HG03159 (cell line): ENCODE measurements at regions not wholly inside any gene's neighbourhood (a gene's known extent, or its start where the extent isn't known, plus 50 kb on each side); places are given as distances from the start of the nearest gene placed in this dataset.
"Not testable (repeated sequence)": the region's sequence is repeated elsewhere in the genome, so short reads cannot be mapped to it uniquely, and the experiment has no call there.

ENCODE experiments used
- ATAC-seq: cut with Tn5 transposase; IDR thresholded peaks from one replicate; pipeline ENCODE4 v1.9.1; 2021; ENCODE audit warnings: mild to moderate bottlenecking, moderate library complexity; ENCODE audit not compliant: unreplicated experiment

DNA sequence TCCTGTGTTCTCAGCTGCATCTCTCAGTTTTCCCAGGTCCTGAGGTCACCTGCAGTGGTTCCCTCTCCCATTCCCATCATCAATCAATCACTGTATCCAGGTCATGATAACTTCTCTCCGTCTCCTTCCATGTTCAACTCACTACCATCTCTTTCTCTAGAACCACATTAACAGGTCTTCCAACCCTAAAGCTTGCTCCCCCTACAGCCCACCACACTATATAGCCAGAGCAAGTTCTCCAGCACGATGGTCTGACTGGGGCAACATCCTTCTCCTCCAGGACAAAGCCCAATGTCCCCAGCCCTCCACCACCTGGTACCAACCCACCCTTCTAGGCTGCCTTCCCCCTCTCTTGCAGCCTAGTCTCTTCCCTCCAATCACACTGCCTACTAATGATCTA lies 241.6 kb downstream of the CDK5RAP2 start:
- ATAC-seq: no peak

DNA sequence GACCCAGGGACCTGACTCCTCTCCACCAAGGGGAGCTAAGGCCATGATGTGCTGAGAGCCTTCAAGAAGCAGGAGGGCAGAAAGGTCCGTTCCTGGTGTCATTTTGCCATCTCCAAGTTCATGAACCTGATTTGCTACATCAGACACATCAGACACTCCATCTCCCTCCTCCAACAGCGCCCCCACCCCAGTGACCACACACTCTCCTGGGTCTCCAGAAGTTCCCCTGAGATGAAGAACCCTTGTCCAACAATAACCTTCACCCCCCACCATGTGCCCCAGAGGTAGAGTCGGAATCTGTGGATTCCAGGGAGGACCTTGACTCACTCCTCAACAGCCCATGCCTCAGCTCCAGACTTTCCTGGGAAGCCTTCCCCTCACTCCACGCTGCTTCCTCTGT lies 242.8 kb downstream of the CDK5RAP2 start:
- ATAC-seq: no peak

DNA sequence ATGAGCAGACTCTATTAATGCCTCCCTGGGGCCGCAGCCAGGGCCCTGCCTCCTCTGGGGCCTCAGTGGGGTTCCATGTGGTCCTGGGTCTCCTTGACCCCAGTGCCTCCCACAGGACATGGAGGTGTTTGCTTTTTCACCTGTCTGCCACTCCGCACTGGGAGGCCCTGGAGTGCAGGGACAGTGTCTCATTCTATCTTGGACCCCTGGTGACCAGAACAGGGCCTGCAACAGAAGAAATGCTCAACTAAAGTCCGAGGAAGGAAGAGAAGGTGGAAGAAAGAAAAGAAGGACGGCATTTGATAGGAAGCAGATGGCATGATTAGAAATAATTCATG lies 243.2 kb downstream of the CDK5RAP2 start:
- ATAC-seq: no peak

DNA sequence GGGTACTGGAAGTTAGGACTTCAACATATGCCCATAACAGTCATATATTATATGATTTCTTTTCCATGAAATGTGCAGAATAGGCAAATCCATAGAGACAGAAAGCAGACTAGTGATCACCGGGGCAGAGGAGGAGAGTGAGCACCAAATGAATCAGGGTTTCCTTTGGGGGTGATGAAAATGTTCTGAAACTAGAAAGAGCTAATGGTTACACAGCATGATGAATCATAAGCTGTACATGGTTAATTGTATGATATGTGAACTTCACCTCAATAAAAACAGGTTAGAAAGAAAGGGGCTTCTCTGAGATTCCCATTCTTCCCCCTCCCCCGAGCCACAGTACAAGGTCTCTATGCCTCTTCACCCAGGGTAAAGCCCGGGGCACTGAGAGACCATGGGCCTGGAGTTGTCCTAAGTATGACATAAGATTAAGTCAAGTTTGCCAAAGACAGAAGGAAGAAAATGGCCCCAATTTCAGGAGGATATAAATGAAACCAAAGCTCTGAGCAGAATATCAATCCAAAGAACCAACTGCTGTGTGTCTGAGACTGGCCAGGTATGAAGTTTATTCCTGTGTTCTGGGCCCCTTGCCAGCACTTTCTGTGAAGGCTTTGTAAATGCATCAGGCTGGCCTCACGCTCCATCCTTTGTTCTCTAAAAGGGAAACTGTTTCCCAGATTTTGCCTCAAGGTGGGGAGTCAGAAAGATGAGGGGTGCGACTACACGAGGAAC lies 243.8 kb downstream of the CDK5RAP2 start:
- no peak for ATAC-seq

DNA sequence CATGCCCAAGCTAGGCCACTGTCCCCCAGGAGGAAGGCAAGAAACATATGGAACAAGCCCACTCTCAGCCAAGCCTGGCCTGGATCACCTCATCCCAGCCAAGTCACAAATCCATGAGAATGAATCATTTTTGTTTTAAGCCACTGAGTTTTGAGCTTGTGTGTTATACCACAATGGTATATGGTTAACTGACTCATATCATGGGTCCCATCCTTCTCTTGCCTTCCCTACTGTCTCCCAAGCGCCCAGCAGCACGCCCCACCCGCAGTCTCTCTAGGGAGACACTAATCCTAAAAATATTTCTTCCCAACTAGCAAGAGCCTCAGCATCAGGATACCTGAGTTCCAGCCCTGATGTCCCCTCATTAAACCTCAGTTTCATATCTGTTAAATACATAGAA lies 248.1 kb downstream of the CDK5RAP2 start:
- ATAC-seq: no peak

DNA sequence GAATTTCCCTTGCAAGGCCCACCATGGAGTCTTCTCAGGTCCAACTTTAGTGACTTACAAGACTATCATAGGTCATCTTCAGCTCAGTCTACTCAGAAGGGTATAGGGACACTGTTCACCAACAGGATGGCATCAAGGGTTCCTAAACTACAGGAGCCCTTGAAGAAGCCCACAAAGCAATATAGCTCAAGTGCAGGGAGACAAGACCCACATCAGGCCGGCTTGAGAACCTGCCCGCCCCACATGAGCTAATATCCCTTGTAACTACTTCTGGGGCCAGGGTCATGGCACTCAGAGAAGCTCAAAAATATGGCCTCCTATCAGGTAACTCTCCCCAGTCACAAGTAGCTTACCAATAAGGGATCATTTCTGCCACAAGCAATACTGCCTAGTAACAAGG lies 249.9 kb downstream of the CDK5RAP2 start:
- ATAC-seq: no peak

DNA sequence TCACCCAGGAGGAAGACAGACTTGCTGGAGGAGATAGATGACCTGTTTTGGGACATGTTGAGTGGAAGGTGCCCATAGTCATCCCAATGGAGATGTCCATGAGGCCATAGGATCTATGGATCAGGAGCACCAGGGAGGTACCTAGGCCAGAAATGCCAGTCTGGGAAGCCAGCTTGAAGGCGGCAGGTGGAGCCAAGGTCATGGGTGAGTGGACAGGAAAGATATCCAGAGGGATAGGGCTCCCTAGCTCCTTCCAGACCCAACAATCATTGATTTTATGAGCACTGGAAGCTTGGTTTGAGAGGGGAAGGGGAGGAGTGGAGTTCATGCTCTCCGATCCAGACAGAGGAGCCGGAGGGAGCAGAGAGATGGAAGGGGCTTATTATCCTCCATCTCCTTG lies 252.6 kb downstream of the CDK5RAP2 start:
- no peak for ATAC-seq

DNA sequence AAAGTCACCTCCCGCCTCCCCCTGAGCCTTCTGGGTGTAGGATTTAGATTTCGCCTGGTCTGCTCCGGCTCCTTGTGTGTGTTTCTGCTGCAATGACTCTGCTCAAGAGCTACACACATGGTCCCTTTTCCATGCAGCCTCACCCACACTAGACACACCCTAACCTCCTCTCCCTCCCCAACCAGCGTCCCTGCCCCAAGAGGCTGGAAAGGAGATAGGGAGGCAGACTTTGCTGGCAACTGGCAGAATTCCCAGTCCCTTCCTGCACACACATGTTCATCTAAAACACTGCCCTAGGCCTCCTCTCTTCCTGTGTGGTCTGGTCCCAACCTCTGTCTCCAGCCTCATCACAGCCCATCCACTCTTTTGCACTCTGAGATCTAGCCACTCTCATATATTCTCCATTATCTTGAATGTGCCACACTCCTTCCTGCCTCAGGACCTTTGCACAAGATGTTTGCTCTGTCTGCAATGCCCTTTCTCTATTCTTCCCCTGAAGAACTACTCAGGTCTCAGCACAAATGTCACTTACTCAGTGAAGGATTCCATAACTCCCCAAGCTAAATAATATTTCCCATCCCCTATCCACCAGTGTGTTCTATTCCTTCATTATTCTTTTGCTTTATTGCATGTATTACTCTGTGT lies 253.8 kb downstream of the CDK5RAP2 start:
- no peak for ATAC-seq

DNA sequence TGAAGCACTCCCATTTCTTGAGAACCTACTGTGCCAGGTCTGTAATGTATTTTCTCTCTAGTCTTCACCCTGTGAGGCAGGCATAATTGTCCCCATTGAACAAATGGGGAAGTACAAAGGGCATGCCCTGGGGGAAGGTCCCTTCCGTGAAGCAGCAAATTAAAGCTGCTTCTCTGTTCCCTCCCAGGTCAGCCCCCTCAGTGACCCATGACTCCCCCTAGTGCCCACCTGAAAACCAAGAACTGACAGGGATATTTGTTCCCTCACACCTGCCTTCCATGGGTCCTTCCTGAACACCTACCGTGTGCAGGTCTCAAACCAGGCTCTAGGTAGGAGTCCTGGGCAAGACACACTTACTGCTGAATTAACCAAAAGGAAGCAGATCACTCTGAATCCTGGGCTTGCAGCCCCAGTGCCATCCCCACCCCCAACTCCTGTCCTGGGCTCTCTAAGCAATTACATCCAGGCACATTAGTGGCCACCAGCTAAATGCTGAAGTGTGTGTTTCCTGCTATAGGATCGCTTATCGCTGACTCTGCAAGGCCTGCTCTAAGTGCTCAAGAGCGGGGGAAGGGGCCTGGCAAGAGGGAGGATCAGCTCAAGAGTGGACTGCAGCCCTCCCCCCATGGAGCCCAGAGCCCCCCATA lies 254.8 kb downstream of the CDK5RAP2 start:
- ATAC-seq: no peak

DNA sequence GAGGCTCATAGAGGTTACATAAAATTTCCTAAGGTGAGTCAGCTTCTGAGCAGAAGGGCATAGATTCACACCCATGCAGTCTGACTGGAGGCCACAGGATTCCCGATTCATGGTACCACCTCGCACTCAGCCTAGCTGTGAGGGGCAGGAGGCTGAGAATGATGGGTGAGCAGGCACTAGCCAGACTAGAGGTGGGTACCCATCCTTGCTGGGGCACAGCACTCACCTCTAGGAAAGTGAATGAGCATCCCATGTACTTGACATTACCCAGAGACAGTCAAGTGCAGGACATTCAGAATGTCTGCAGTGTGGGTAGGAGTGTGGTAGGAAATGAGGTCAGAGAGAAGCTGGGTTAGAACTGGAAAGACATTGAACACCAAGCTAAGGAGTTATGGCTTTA lies 255.5 kb downstream of the CDK5RAP2 start:
- ATAC-seq: no peak

DNA sequence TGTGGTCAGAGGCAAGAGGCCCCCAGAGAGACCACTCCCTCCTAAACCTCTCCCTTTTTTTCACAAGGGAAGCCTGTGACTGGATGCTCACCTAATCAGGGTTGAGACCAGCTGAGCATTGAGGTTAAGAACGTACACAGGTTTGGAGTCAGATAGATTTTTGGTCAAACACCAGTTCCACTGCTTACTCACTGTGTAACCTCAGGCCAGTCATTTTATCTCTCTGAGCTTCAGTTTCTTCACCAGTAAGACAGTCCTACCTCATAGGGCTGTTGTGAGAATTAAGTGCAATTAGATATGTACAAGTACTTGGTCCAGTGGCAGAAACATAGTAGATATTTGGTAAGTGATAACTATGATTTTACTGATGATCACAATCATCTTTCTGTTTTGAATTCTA lies 256.8 kb downstream of the CDK5RAP2 start:
- no peak for ATAC-seq

DNA sequence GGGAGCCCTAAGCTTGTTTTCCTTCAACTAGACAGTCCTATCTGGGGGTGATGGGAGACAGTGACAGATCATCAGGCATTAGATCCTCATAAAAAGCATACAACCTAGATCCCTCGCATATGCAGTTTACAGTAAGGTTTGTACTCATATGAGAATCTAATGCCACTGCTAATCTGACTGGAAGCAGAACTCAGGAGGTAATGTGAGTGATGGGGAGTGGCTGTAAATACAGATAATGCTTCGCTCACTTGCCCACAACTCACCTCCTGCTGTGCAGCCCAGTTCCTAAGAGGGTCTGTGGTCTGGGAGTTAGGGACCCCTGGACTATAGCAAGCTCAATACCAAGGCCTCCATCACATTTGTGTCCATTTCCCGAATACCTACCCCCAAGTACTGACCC lies 260.5 kb downstream of the CDK5RAP2 start:
- no peak for ATAC-seq

DNA sequence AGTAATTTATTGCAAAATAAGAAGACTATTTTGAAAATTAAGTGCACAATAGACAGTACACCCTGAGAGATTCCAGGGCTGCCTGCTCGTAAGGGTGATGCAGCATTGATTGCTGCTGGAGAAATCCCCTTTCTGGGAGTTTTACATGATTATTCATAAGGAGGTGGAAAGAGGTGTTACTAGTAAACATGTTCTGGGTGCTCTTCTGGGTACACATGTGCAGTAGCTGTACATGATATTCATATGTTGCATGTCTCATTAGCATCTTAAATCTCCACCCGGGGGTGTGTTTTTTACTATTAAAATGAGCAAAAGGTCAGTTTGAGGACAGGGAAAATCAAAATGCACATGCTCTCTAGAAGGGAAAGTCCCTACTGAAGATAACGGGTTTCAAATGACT lies 264.8 kb downstream of the CDK5RAP2 start:
- ATAC-seq: no peak

DNA sequence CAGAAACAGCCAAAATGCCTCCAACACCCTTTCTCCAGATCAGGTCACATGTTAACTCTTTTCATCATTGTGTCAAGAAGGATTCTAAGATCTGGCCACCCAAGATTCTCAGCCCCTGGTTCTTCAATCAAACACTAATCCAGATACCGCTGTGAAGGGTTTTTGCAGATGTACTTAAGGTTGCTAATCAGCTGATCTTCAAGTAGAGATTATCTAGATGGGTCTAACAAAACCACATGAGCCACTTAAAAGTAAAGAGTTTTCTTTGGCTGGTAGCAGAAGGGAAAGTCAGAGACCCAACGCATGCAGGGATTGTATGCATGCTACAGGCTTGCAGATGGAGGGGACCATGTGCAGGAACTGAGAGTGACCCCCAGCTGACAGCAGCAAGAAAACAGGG lies 267.9 kb downstream of the CDK5RAP2 start:
- ATAC-seq: no peak

DNA sequence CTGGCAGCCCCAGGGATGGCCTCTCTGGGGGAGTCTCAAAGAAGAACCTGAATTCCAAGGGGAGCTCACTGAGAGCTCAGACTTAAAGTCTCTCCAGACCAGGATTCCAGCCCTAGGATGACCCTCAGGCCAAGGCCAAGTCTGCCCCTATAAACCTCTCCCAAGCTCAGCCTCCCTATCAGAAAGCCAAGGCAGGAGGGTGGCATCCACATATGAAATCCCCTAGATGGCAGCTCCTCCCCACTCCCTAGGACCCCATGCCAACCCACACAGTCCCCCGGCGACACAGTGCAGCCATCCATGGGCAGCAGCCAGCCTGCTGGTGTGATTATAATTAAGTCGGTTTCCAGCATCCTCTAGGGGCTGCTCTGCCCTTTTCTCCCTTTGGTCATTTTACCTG lies 269.9 kb downstream of the CDK5RAP2 start:
- no peak for ATAC-seq

DNA sequence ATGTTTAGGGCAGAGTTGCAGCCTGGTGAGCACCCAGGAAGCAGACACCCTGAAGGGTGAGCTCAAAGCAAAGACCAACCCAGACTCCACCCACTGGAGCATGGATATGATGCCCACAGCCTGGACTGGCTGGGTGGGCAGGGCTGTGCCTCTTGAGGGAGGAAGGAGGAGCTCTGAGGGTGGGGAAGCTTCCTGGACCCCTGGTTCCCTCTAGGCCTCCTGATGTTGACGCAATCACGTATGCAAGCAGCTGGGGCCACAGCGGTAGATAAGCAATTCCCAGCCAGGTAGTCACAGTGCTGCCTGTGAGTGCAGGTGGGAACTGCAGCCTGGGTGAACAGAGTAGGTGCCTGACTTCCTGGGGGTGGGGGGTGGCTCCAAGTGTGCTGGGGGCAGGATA lies 271.5 kb downstream of the CDK5RAP2 start:
- no peak for ATAC-seq

DNA sequence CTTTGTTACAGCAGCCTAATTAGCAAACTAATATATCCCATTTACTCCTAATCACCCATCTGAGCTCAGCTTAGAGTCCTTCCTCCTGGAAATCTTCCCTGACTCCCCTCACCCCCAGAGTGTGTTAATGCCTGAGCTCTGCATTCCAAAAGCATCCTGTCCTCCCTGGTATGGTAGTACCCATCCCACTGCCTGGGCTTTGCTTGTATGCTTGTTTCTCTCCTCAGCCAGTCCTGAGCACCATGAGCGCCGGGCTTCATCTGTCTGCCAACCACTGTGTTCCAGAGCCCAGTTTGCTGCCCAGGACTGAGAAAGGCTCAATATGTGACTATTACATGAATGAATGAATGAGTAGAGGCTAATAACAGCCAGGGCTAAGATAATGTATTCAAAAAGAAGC lies 272.4 kb downstream of the CDK5RAP2 start:
- ATAC-seq: no peak

DNA sequence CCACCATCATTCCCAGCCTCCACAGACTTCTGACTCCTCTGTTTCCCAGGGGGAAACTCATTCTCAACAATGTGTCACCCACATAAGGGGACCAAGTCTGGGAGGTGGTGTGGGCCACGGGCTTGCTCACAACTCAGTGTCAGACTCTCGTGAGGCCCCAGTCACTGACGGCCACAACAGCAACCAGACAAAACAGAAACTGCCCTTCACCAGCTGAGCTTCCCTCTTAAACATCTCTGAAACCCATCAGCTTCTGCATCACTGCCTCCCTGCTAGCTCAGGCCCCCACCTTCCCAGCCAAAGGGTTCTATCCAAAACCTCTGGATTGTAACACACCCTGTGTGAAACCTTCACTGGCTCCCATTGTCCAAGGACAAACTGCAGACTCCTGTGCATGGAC lies 273.4 kb downstream of the CDK5RAP2 start:
- ATAC-seq: no peak

DNA sequence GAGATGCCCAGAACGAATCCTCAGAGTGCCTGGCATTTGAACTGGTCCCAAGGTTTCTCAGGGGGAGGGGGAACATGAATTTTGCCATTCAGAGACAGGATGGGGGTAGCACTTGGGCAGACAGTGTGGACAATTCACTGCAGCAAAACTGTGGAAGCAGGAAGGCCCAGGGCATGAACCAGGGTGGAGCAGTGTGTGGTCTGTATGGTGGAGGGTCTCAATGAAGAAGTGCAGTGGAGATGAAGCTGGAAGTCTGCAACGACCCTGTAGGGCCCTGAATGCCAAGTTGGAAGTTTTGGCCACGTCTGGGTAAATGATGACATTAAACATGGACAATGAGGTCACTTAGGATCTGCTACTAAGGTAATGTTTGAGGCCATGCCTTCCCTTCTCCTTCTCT lies 273.9 kb downstream of the CDK5RAP2 start:
- ATAC-seq: no peak

DNA sequence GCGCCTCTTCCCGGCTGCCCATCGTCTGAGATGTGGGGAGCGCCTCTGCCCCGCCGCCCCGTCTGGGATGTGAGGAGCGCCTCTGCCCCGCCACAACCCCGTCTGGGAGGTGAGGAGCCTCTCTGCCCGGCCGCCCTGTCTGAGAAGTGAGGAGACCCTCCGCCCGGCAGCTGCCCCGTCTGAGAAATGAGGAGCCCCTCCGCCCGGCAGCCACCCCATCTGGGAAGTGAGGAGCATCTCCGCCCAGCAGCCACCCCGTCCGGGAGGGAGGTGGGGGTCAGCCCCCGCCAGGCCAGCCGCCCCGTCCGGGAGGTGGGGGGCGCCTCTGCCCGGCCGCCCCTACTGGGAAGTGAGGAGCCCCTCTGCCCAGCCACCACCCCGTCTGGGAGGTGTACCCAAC lies 275.1 kb downstream of the CDK5RAP2 start:
- not testable (repeated sequence) for ATAC-seq

DNA sequence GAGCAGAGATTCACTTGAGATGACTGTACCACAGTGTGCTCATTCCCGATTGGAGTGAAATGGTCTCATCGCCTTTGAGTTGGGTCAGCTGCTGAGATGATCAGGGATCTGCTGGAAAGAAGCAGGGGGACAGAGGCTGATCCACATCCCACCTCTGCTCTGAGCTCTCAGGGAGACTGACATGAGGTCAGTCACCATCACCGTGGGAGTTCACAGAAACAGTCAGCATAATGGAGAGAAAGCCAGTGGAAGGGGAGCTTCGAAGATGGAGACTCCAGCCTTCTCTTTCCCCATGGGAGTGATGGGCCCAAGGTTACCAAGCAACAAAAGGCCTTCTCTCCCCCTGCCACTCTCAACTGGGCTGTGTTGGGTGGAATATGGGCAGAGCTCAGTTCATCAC lies 276.4 kb downstream of the CDK5RAP2 start:
- no peak for ATAC-seq

DNA sequence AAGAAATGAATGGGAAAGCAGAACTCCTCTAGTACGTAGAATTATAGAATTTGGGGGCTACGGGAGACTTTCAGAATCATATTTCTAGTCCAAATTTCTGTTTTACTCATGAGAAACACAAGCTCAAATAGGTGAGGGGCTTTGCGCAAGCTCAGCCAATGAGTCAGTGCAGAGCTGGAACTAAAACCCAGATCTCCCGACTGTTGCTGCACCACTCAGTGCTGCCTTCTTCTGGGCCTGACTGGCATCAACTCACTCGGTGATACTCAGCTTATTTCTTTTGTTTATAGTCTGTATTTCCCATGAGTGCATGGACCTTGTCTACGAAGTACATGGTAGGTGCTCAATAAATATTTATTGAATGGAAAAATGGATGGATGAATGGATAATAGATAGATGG lies 280.2 kb downstream of the CDK5RAP2 start:
- ATAC-seq: no peak

DNA sequence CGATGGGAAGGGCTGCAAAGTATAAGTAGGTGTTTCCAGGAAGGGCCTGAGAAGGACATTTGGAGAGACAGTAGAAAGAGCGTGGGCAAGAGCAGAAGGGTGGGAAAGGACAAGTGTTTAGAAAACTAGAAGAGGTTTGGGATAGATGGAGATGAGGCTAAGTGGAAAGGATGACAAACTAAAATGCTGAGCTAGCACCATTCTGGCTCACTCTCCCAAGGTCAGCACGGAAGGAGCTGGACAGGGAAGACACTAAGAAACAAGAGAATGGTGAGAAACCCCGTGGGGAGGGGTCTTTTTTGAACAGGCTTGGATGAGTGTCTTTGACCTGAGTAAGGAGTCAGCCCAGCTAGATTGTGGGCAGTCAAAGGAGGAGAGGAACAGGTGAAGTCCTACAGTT lies 286.0 kb downstream of the CDK5RAP2 start:
- no peak for ATAC-seq
